Activated naive CD4-positive, alpha-beta T cell (primary cell): ENCODE measurements at regions not wholly inside any gene's neighbourhood (a gene's known extent, or its start where the extent isn't known, plus 50 kb on each side); places are given as distances from the start of the nearest gene placed in this dataset.

ENCODE experiments used
- DNase-seq, 4 experiments: peaks; one replicate each; lab custom pipeline; 2025; lab: John Stamatoyannopoulos, UW

DNA sequence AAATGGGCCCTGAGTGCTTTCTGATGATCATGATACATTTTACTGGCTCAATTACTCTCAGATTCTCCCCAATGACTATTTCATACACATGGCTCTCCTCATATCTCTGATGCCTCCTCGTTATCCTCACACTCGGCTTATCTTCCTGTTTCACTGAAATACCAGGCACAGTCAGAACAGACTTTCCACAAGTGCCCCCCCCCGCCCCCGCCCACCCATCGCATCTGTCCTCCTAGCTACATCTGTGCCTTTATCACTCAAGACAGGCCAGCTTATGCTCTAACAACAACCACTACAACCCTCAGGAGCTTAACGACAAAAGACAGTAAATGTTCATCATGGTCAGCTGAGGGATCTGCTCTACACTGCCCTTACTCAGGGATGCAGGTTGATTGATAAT is 610.6 kb upstream of the DIPK2B start:
- DNase-seq, result no peak

- no peak for DNase-seq
These were observed 607.1 kb upstream of the DIPK2B start for GRCh38 chrX:45807572-45808425.

GRCh38 chrX:45806410-45807121 is 605.9 kb upstream of the DIPK2B start:
- DNase-seq, result peak in 1 of 4 experiments; percentile 2

DNA sequence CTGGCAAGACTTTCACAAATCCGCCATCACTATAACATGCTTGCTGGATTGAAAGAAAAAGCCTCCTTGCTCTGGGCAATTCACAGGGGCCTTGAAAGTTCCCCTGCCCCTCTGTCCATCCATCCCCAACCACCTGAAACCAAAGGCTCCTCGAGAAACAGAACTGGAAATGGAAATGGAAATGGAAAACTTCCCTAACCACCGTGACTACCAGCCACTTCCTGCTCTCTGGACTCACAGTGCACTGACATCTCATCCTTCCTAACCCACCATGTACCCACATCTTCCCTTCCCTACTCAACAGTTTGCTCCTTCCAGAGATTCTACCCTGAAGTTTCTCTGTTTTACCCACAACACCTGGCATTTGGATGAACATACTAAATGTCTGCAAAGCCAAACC is 603.6 kb upstream of the DIPK2B start:
- no peak for DNase-seq

GRCh38 chrX:45803383-45803921 is 602.8 kb upstream of the DIPK2B start:
- DNase-seq, result no peak

- peak in 1 of 4 experiments; percentile 2 for DNase-seq
These were observed 600.9 kb upstream of the DIPK2B start for GRCh38 chrX:45801554-45801953.

- peak in 1 of 4 experiments; percentile 4 for DNase-seq
These were observed 600.2 kb upstream of the DIPK2B start for GRCh38 chrX:45800746-45801453.

DNA sequence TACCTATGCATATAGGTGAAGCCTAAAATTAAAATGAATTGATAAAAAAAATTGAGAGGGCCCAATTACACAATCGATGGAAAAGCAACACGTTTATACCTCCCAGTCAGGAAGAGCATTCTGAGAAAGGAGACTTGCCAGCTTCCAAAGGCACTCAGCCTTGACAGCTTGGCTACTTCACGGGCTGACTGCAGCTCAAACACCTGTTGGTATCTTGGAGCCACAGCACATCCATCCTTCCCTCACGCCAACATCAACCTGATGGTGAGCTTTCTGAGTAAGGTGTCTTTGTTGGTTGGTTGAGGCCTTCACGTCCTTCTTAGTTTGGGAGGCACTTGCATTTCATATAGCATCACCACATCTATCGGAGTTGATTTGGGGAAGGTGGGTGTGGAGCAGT is 598.9 kb upstream of the DIPK2B start:
- DNase-seq, result no peak

DNA sequence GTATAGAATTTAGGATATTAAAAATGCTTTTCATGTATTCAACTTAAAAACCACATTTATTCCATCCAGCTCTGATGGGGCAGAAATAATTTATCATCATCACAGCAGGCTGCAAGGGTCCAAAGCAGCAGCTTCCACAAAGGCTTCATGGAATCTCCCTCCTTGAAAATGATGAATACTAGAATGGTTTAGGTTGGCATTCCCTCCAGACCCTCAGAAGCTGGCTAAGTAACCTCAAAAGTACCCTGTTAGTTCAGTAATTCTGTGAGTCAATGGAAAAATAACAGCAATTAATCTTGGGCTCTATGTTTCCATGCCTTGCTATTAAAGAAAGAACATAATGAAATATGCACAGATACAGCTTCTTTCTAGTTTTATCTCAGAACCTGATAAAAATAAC is 594.9 kb upstream of the DIPK2B start:
- no peak for DNase-seq

DNA sequence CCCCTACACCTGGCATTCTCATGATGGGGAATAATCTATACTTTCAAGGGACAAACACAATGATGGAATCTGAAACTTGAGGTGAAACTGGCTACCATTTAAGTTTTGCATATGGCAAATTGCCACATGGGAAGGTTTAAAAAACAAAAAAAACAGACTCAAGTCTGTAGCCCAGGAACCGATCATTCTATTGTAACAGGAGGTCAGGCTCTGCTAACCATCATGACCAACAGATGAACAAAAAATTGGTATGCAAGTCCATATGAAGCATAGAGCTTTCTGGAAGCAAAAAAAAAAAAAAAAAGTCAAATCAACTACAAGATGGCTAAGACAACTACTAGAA is 594.3 kb upstream of the DIPK2B start:
- no peak for DNase-seq

GRCh38 chrX:45794323-45794994 is 593.8 kb upstream of the DIPK2B start:
- DNase-seq, result no peak

- DNase-seq, result no peak
These were observed 588.3 kb upstream of the DIPK2B start for GRCh38 chrX:45788941-45789348.

GRCh38 chrX:45788315-45788714 is 587.6 kb upstream of the DIPK2B start:
- DNase-seq, result no peak

DNA sequence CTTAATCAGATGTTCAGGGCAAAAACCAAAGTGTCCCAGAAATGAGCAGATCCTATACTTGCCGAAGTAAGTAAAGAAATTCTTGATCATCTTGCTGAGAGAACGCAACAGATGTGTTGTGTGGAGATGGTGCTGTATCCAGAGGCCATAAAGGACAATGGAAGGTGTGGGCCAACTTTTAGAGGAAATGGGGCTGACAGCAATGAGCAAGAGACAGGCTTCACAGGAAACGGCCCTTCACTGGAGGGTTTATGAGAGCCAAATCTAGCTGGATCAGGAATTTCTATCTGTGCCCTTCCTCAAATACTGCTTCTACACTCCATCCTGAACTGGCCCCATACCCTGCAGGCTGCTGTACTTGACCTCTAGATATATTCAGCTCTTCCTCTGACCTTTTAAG is 583.9 kb upstream of the DIPK2B start:
- DNase-seq, result no peak

DNA sequence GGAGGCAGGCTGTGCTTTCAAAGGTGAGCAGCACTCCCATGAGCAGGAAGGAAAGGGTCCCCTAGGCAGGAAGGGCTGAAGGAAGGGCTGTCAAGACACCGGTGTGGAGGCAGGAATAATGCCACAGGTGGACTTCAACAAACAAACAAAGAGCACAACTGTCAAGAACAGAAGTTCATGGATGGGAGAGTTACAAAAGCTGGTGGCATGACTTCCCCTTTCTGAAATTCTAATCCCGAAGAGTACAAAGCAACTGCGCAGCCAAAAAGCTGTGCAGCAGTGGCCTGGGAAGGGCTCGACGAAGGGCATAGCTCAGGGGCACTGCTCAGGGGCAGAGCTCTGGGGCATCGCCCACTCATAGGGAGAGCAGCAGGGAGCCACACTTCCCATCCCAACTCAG is 582.3 kb upstream of the DIPK2B start:
- no peak for DNase-seq

DNA sequence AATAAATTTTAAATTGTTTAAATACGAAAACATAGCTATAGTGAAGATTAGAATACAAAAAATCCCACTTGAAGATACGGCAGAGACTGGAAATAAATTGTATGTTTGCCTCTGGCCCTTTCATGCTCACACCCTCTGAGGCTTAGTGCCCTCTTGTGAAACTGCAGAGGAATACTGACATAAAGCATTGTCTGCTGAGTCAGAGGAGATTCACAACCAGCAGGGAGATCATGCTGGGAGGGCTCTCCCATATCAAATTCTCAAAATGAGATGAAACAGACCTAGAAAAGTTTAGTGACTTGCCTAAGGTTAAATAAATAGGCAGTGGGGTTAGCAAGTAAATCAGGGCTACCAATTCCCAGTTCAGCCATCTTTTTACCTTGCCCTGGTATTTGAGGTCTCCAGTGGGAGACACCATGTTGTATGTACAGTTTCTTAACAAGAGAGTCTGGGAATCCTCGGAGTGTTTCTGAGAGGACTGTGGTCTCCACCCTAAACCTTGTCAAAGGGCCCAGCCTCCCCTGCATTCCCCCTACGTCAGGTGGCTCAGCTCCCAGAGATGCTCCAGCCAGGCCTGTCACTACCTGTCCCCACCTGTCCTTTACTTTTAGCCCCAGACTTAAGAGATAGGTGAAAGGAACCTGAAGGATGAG is 581.4 kb upstream of the DIPK2B start:
- no peak for DNase-seq

DNA sequence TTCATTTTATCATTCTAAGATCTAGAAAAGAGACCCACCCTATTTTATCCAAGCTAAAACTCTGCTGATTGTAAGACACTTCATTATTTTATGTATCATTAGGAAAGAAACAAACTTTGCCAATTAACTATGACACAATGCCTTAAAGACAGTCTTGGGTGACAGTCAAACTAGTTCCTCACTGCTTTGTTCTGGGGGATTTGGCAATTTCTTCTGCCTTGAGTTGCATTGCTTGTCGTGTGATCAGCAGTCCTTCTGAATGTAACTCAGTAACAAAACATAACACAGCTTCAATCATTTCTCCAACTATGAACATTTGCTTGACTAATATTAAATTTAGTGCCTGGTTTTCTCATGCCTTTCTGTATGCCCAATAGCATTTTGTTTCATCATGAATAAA is 577.9 kb upstream of the DIPK2B start:
- no peak for DNase-seq

- no peak for DNase-seq
These were observed 576.7 kb upstream of the DIPK2B start for GRCh38 chrX:45777366-45777765.

DNA sequence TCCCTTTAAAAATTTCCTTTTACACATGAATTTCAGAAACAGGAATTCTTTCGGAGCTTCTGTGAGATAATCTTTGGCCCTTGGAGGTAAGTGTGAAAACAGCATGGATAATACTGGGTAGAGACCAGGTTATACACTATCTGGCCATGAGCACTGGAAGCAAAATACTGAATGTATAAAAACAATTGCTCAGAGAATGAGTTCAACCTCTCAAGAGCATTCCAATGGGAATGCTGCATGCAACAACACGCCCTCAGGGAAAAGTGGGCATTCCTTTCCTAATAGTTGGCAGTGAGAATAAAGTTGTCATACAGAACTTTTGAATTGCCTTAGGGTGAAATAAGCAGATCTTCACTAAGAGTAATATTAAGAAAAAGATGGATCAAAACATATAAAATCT is 574.8 kb upstream of the DIPK2B start:
- DNase-seq, result no peak

- DNase-seq, result no peak
These were observed 574.3 kb upstream of the DIPK2B start for GRCh38 chrX:45774961-45775360.

- no peak for DNase-seq
These were observed 572.9 kb upstream of the DIPK2B start for GRCh38 chrX:45773572-45773971.
